H1 (cell line): ENCODE measurements at regions not wholly inside any gene's neighbourhood (a gene's known extent, or its start where the extent isn't known, plus 50 kb on each side); places are given as distances from the start of the nearest gene placed in this dataset.

Source experiments
- CTCF ChIA-PET: fragments of 300-600 bp; sonication (Branson Sonifier 250); formaldehyde crosslinking; loops from one replicate; lab custom pipeline; 2021; ENCODE audit not compliant: partially characterized antibody; lab: Charles Lee
- POLR2A ChIA-PET: fragments of 300-600 bp; sonication (Branson Sonifier 250); formaldehyde crosslinking; loops from one replicate; lab custom pipeline; 2021; ENCODE audit warnings: inconsistent platforms; ENCODE audit not compliant: partially characterized antibody; lab: Charles Lee
- DNase-seq, 2 experiments: peaks; one replicate each; pipeline versions ENCODE4 v3.0.0 to v3.0.0-alpha.2; 2010 to 2022; ENCODE audit warnings: low spot score in 2 of 2, low read depth in 1 of 2, mixed read lengths in 1 of 2
- FAIRE-seq: peaks from 2 replicates; lab custom pipeline; 2011; peaks lifted over from hg19 to GRCh38; lab: Jason Lieb, UNC
- H2AFZ ChIP-seq: 2 replicates; pipeline ENCODE4 v1.8.1; 2012; ENCODE audit warnings: low read length, inconsistent platforms
- H2AK5ac ChIP-seq: 2 replicates; pipeline ENCODE4 v1.6.1; 2013; ENCODE audit warnings: low read depth, low read length
- H2BK120ac ChIP-seq: replicated peaks from 2 replicates; pipeline ENCODE3; 2013; ENCODE audit warnings: low read depth, low read length, inconsistent platforms
- H2BK12ac ChIP-seq: 2 replicates; pipeline ENCODE4 v1.6.1; 2013; ENCODE audit warnings: low read depth, low read length
- H2BK15ac ChIP-seq: 2 replicates; pipeline ENCODE4 v1.6.1; 2013; ENCODE audit warnings: low read length
- H2BK20ac ChIP-seq: 2 replicates; pipeline ENCODE4 v1.6.1; 2013; ENCODE audit warnings: low read length
- H2BK5ac ChIP-seq: 2 replicates; pipeline ENCODE4 v1.6.1; 2013; ENCODE audit warnings: low read depth, low read length
- H3K14ac ChIP-seq: 2 replicates; pipeline ENCODE4 v1.6.1; 2013; ENCODE audit warnings: inconsistent platforms; ENCODE audit not compliant: insufficient read length
- H3K18ac ChIP-seq: 2 replicates; pipeline ENCODE4 v1.6.1; 2013; ENCODE audit warnings: low read length; ENCODE audit errors: extremely low read depth
- H3K23ac ChIP-seq: 2 replicates; pipeline ENCODE4 v1.6.1; 2013; ENCODE audit warnings: inconsistent platforms; ENCODE audit not compliant: insufficient read length
- H3K23me2 ChIP-seq: 2 replicates; pipeline ENCODE4 v1.6.1; 2013; ENCODE audit warnings: low read depth, low read length
- H3K27ac ChIP-seq: 2 replicates; pipeline ENCODE4 v1.6.1; 2011; ENCODE audit warnings: low read depth, low read length, inconsistent platforms
- H3K27me3 ChIP-seq, 4 experiments: replicated peaks in 1 of 4; 1 replicate in 1 of 4; 2 replicates in 3 of 4; pipeline versions ENCODE4 v1.6.1 to v1.8.1; 2011 to 2013; ENCODE audit warnings: low read length in 3 of 4, mild to moderate bottlenecking in 3 of 4, inconsistent platforms in 2 of 4, mixed read lengths in 2 of 4, moderate library complexity in 1 of 4; ENCODE audit not compliant: control insufficient read depth in 3 of 4, insufficient read depth in 3 of 4; ENCODE audit errors: extremely low read depth in 1 of 4
- H3K36me3 ChIP-seq, 4 experiments: 2 replicates each; pipeline versions ENCODE4 v1.6.1 to v1.8.1; 2011 to 2013; ENCODE audit warnings: mild to moderate bottlenecking in 4 of 4, low read length in 3 of 4, moderate library complexity in 2 of 4, control low read depth in 1 of 4, inconsistent platforms in 1 of 4; ENCODE audit not compliant: insufficient read depth in 4 of 4, control insufficient read depth in 2 of 4
- H3K4ac ChIP-seq: replicated peaks from 2 replicates; pipeline ENCODE3; 2013; ENCODE audit warnings: low read length, low read depth, mixed read lengths, inconsistent platforms; ENCODE audit not compliant: insufficient read length
- H3K4me1 ChIP-seq, 4 experiments: replicated peaks in 1 of 4; 1 replicate in 1 of 4; 2 replicates in 3 of 4; pipeline versions ENCODE4 v1.6.1 to v1.8.1; 2011 to 2013; ENCODE audit warnings: low read length in 3 of 4, inconsistent platforms in 2 of 4, mixed read lengths in 1 of 4; ENCODE audit not compliant: insufficient read depth in 4 of 4, control insufficient read depth in 3 of 4
- H3K4me2 ChIP-seq, 2 experiments: 2 replicates each; pipeline versions ENCODE4 v1.6.1 to v1.8.1; 2011 to 2013; ENCODE audit warnings: low read depth in 2 of 2, low read length in 2 of 2, control low read depth in 1 of 2, inconsistent platforms in 1 of 2, mild to moderate bottlenecking in 1 of 2; ENCODE audit not compliant: insufficient read depth in 1 of 2
- H3K4me3 ChIP-seq, 4 experiments: fragments of 200-600, 300-600 bp in 1 of 4; sonication (generic), shearing (Covaris generic), sonication (Bioruptor Twin) in 1 of 4; 2 replicates each; pipeline versions ENCODE4 v1.5.1 to v1.8.1; 2011 to 2016; ENCODE audit warnings: low read length in 4 of 4, low read depth in 3 of 4, control low read depth in 2 of 4, inconsistent platforms in 2 of 4, mild to moderate bottlenecking in 2 of 4, mixed read lengths in 1 of 4, moderate library complexity in 1 of 4; ENCODE audit not compliant: insufficient read depth in 2 of 4; ENCODE audit errors: extremely low read depth in 1 of 4
- H3K56ac ChIP-seq: replicated peaks from 2 replicates; pipeline ENCODE3; 2013; ENCODE audit warnings: low read depth, mild to moderate bottlenecking, mixed read lengths, low read length, inconsistent platforms; ENCODE audit not compliant: insufficient read length
- H3K79me1 ChIP-seq: 2 replicates; pipeline ENCODE4 v1.6.1; 2013; ENCODE audit warnings: low read depth, low read length, control low read depth
- H3K79me2 ChIP-seq, 2 experiments: 2 replicates each; pipeline versions ENCODE4 v1.6.1 to v1.8.1; 2012 to 2013; ENCODE audit warnings: low read length in 2 of 2, mild to moderate bottlenecking in 2 of 2, inconsistent platforms in 1 of 2; ENCODE audit not compliant: insufficient read depth in 2 of 2, control insufficient read depth in 1 of 2
- H3K9ac ChIP-seq, 4 experiments: replicated peaks in 1 of 4; 1 replicate in 1 of 4; 2 replicates in 3 of 4; pipeline versions ENCODE4 v1.6.1 to v1.8.1; 2011 to 2013; ENCODE audit warnings: low read depth in 3 of 4, low read length in 3 of 4, control low read depth in 2 of 4, mild to moderate bottlenecking in 2 of 4, moderate library complexity in 2 of 4, inconsistent platforms in 1 of 4; ENCODE audit errors: extremely low read depth in 1 of 4
- H3K9me3 ChIP-seq, 2 experiments: 2 replicates each; pipeline versions ENCODE4 v1.6.1 to v1.8.1; 2012 to 2013; ENCODE audit warnings: mild to moderate bottlenecking in 2 of 2, moderate library complexity in 2 of 2, control low read depth in 1 of 2, inconsistent platforms in 1 of 2, low read depth in 1 of 2, low read length in 1 of 2, mixed read lengths in 1 of 2; ENCODE audit not compliant: insufficient read depth in 2 of 2
- H4K20me1 ChIP-seq, 2 experiments: replicated peaks in 1 of 2; 2 replicates each; pipeline versions ENCODE3 to v1.8.1; 2011 to 2013; ENCODE audit warnings: inconsistent platforms in 2 of 2, low read length in 2 of 2, mild to moderate bottlenecking in 1 of 2; ENCODE audit not compliant: insufficient read depth in 2 of 2, control insufficient read depth in 1 of 2
- H4K5ac ChIP-seq: 2 replicates; pipeline ENCODE4 v1.6.1; 2013; ENCODE audit warnings: low read length, low read depth, mixed read lengths, inconsistent platforms; ENCODE audit not compliant: insufficient read length
- H4K8ac ChIP-seq: 2 replicates; pipeline ENCODE4 v1.8.0; 2013; ENCODE audit warnings: mild to moderate bottlenecking, moderate library complexity, low read length, inconsistent platforms; ENCODE audit not compliant: insufficient read depth; ENCODE audit errors: extremely low read depth
- H4K91ac ChIP-seq: replicated peaks from 2 replicates; pipeline ENCODE3; 2013; ENCODE audit warnings: low read length, mixed read lengths, inconsistent platforms; ENCODE audit not compliant: insufficient read length
- BCL11A ChIP-seq, 2 experiments: IDR thresholded peaks; one replicate each; pipeline ENCODE4 v1.6.1; 2011; ENCODE audit warnings: low read depth in 2 of 2, low read length in 2 of 2, mild to moderate bottlenecking in 2 of 2
- CEBPB ChIP-seq: IDR thresholded peaks from 2 replicates; pipeline ENCODE4 v1.6.1; 2012; ENCODE audit warnings: low read depth, low read length
- CHD1 ChIP-seq: IDR thresholded peaks from 2 replicates; pipeline ENCODE4 v1.6.1; 2012; ENCODE audit warnings: low read depth, low read length, improper control_type of control experiment
- CHD2 ChIP-seq: IDR thresholded peaks from 2 replicates; pipeline ENCODE4 v1.6.1; 2012; ENCODE audit warnings: low read length, improper control_type of control experiment
- GABPA ChIP-seq: IDR thresholded peaks from 2 replicates; pipeline ENCODE4 v1.6.1; 2011; ENCODE audit warnings: mild to moderate bottlenecking, low read length, moderate library complexity, borderline replicate concordance; ENCODE audit not compliant: insufficient read depth
- JUND ChIP-seq: IDR thresholded peaks from 2 replicates; pipeline ENCODE4 v1.6.1; 2011; ENCODE audit warnings: mild to moderate bottlenecking, improper control_type of control experiment, low read length
- MAFK ChIP-seq: IDR thresholded peaks from 2 replicates; pipeline ENCODE4 v1.6.1; 2012; ENCODE audit warnings: low read depth, mild to moderate bottlenecking, improper control_type of control experiment, low read length
- NANOG ChIP-seq: IDR thresholded peaks from 2 replicates; pipeline ENCODE4 v1.6.1; 2011; ENCODE audit warnings: low read length, low read depth, mild to moderate bottlenecking, inconsistent platforms; ENCODE audit not compliant: insufficient read depth, poor library complexity, severe bottlenecking
- PHF8 ChIP-seq: fragments of 200-600 bp; sonication (generic); conservative IDR thresholded peaks from 2 replicates; pipeline ENCODE4 v1.7.1; 2012; ENCODE audit warnings: low read depth, mild to moderate bottlenecking, inconsistent platforms, low read length, moderate library complexity
- POLR2A ChIP-seq, 2 experiments: IDR thresholded peaks; 1 replicate in 1 of 2; 2 replicates in 1 of 2; pipeline ENCODE4 v1.6.1; 2011; ENCODE audit warnings: low read depth in 2 of 2, low read length in 2 of 2, mild to moderate bottlenecking in 2 of 2; ENCODE audit errors: control extremely low read depth in 1 of 2
- POU5F1 ChIP-seq: IDR thresholded peaks from 2 replicates; pipeline ENCODE4 v1.6.1; 2011; ENCODE audit warnings: low read depth, mild to moderate bottlenecking, low read length, moderate library complexity
- SIX5 ChIP-seq: IDR thresholded peaks from 2 replicates; pipeline ENCODE4 v1.6.1; 2011; ENCODE audit warnings: mild to moderate bottlenecking, low read depth, low read length
- SP2 ChIP-seq: IDR thresholded peaks from 2 replicates; pipeline ENCODE4 v1.6.1; 2012; ENCODE audit warnings: mild to moderate bottlenecking, low read length, inconsistent platforms
- TAF1 ChIP-seq: IDR thresholded peaks from 2 replicates; pipeline ENCODE4 v1.6.1; 2011; ENCODE audit warnings: mild to moderate bottlenecking, low read depth, low read length
- TAF7 ChIP-seq: optimal IDR thresholded peaks from 2 replicates; pipeline ENCODE3; 2011; ENCODE audit warnings: low read depth, mild to moderate bottlenecking, inconsistent platforms, low read length, moderate library complexity, borderline replicate concordance
- TCF12 ChIP-seq: IDR thresholded peaks from 2 replicates; pipeline ENCODE4 v1.6.1; 2011; ENCODE audit warnings: low read depth, mild to moderate bottlenecking, low read length
- TEAD4 ChIP-seq: IDR thresholded peaks from 2 replicates; pipeline ENCODE4 v1.6.1; 2012; ENCODE audit warnings: low read depth, low read length, inconsistent platforms, mixed read lengths
- YY1 ChIP-seq: IDR thresholded peaks from 2 replicates; pipeline ENCODE4 v1.6.1; 2011; ENCODE audit warnings: low read depth, mild to moderate bottlenecking, low read length
- WGBS, 2 experiments: shearing (Covaris generic) in 1 of 2; methylation state at CpG; one replicate each; pipeline versions ENCODE4 v1.1.6 to v1.1.7; 2013 to 2015; ENCODE audit warnings: low lambda C conversion rate in 2 of 2, mixed read lengths in 2 of 2, inconsistent platforms in 1 of 2, low coverage in 1 of 2, missing lambda C conversion rate in 1 of 2; ENCODE audit not compliant: insufficient replicate concordance in 2 of 2, insufficient coverage in 1 of 2, insufficient read length in 1 of 2; ENCODE audit errors: extremely low coverage in 1 of 2, missing lambda C conversion rate in 1 of 2; 5-methylcytosine and 5-hydroxymethylcytosine counted together

DNA sequence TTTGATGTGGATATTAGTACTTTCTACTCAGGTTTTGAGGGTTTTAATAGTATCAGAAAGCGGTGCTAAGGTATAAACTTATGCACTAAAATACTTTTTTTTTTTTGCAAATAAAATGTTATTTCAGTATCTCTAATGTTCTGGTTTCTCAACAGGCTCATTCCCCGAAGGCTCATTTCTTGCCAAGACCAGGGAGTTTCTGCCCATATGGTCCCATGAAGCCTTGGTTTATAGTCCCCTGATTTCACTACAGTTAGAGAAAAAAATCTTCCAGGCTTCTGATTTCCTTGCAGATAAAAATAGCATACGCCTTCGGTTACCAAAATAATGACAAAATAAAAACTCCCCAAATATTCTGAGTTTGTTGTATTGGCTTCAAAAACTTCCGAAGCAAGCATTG is 814.2 kb upstream of the PABPC4L start:
- Histone ChIP-seq H3K79me2 (no peaks in the 10 kb centered on the region), H3K18ac (no peak overlapping the region), H2BK5ac (no peak overlapping the region), H2BK15ac (no peak overlapping the region), H3K4me2 (no peak overlapping the region), H2AK5ac (no peak overlapping the region), H3K79me1 (no peaks in the 10 kb centered on the region), H3K23ac (no peak overlapping the region), H3K56ac (no peak overlapping the region), H2BK20ac (no peak overlapping the region), H4K8ac (no peak overlapping the region), H3K23me2 (no peaks in the 10 kb centered on the region), H3K4me3 (no peak overlapping the region), H3K9ac (no peak overlapping the region), H4K91ac (no peak overlapping the region), H4K5ac (no peak overlapping the region), H2BK12ac (no peak overlapping the region), H2AFZ (no peak overlapping the region), H4K20me1 (no peaks in the 10 kb centered on the region), H3K4ac (no peak overlapping the region), H3K27me3 (no peaks in the 10 kb centered on the region), H3K27ac (no peak overlapping the region), H3K4me1 (no peaks in the 10 kb centered on the region), H3K9me3 (no peaks in the 10 kb centered on the region), H2BK120ac (no peak overlapping the region), H3K14ac (no peak overlapping the region), H3K36me3 (no peaks in the 10 kb centered on the region)
- no peak for FAIRE-seq
- TF ChIP-seq NANOG (no peak), CHD2 (no peak), TAF7 (no peak), POU5F1 (no peak), TEAD4 (no peak), PHF8 (no peak), CHD1 (no peak), POLR2A (IDR thresholded peaks at IDR 0.05; ENCODE audit: control extremely low read depth in 1 of 2, low read depth in 2 of 2, low read length in 2 of 2) (no peak), SIX5 (no peak), SP2 (no peak), JUND (no peak), TCF12 (no peak), CEBPB (no peak), YY1 (no peak), GABPA (no peak), BCL11A (IDR thresholded peaks at IDR 0.05; ENCODE audit: low read depth in 2 of 2, low read length in 2 of 2) (no peak), TAF1 (no peak), MAFK (no peak)
- ChIA-PET CTCF (no interaction called here), POLR2A (no interaction called here)
- no peak for DNase-seq
- 93% methylated on average over 5 of the region's 5 CpGs; no CpG with 5 or more reads in 1 of the 2 experiments for WGBS, 2 experiments
